IMR-90 (cell line): ENCODE measurements at regions not wholly inside any gene's neighbourhood (a gene's known extent, or its start where the extent isn't known, plus 50 kb on each side); places are given as distances from the start of the nearest gene placed in this dataset.

Experiments used
- ATAC-seq: fragments of 200-7000 bp; cut with Tn5 transposase; 2 replicates; pipeline ENCODE4 v1.9.1; 2020; ENCODE audit warnings: low read depth, mild to moderate bottlenecking, moderate library complexity
- BruUV-seq: library from RNA; stranded (reverse); fragments of 400-500 nt; replicated peaks from 2 replicates; lab custom pipeline; 2021; lab: Mats Ljungman, UMichigan
- CTCF ChIA-PET: fragments of 300-600 bp; formaldehyde crosslinking; extraction: SDS; loops from one replicate; lab custom pipeline; 2021; ENCODE audit warnings: antibody characterized with exemption; lab: Yijun Ruan, JAX
- POLR2A ChIA-PET: fragments of 300-600 bp; sonication (Branson Sonifier 250); formaldehyde crosslinking; loops from one replicate; lab custom pipeline; 2022; ENCODE audit warnings: antibody characterized with exemption; ENCODE audit not compliant: unreplicated experiment; lab: Charles Lee
- DNase-seq: peaks from one replicate; pipeline ENCODE4 v3.0.0; 2013
- H2AFZ ChIP-seq: replicated peaks from 2 replicates; pipeline ENCODE3; 2013; ENCODE audit warnings: low read length, mild to moderate bottlenecking; ENCODE audit not compliant: poor library complexity
- H2AK5ac ChIP-seq: 2 replicates; pipeline ENCODE4 v1.6.1; 2013; ENCODE audit warnings: low read depth, low read length, inconsistent platforms
- H2AK9ac ChIP-seq: replicated peaks from 2 replicates; pipeline ENCODE3; 2013; ENCODE audit warnings: mild to moderate bottlenecking, low read depth, low read length, moderate library complexity; ENCODE audit not compliant: poor library complexity
- H2BK120ac ChIP-seq: 2 replicates; pipeline ENCODE4 v1.6.1; 2013; ENCODE audit warnings: low read depth, low read length, inconsistent platforms
- H2BK15ac ChIP-seq: 3 replicates; pipeline ENCODE4 v1.6.1; 2013; ENCODE audit warnings: low read depth, low read length, inconsistent platforms
- H2BK20ac ChIP-seq: 2 replicates; pipeline ENCODE4 v1.6.1; 2013; ENCODE audit warnings: low read depth, mild to moderate bottlenecking, inconsistent platforms, low read length, moderate library complexity
- H2BK5ac ChIP-seq: 2 replicates; pipeline ENCODE4 v1.6.1; 2013; ENCODE audit warnings: mild to moderate bottlenecking, low read depth, low read length, inconsistent platforms; ENCODE audit not compliant: poor library complexity, severe bottlenecking
- H3K14ac ChIP-seq: replicated peaks from 2 replicates; pipeline ENCODE4 v1.6.1; 2013; ENCODE audit warnings: low read depth, low read length, inconsistent platforms
- H3K18ac ChIP-seq: 2 replicates; pipeline ENCODE4 v1.6.1; 2013; ENCODE audit warnings: low read depth, low read length, control low read depth
- H3K23ac ChIP-seq: 2 replicates; pipeline ENCODE4 v1.6.1; 2013; ENCODE audit warnings: low read depth, low read length, inconsistent platforms
- H3K27ac ChIP-seq: 2 replicates; pipeline ENCODE4 v1.5.1; 2013; ENCODE audit warnings: mild to moderate bottlenecking, control low read depth, low read length; ENCODE audit not compliant: insufficient read depth
- H3K27me3 ChIP-seq: 2 replicates; pipeline ENCODE4 v1.6.1; 2013; ENCODE audit warnings: low read length; ENCODE audit not compliant: control insufficient read depth, insufficient read depth
- H3K36me3 ChIP-seq: 2 replicates; pipeline ENCODE4 v1.6.1; 2013; ENCODE audit warnings: low read length, mixed read lengths; ENCODE audit not compliant: control insufficient read depth, insufficient read depth
- H3K4ac ChIP-seq: 2 replicates; pipeline ENCODE4 v1.6.1; 2013; ENCODE audit warnings: low read depth, low read length, inconsistent platforms
- H3K4me1 ChIP-seq: 2 replicates; pipeline ENCODE4 v1.6.1; 2013; ENCODE audit warnings: low read length, mixed read lengths; ENCODE audit not compliant: control insufficient read depth, insufficient read depth
- H3K4me2 ChIP-seq: 2 replicates; pipeline ENCODE4 v1.6.1; 2013; ENCODE audit warnings: low read depth, mild to moderate bottlenecking, control low read depth, low read length, moderate library complexity
- H3K4me3 ChIP-seq: 2 replicates; pipeline ENCODE4 v1.5.1; 2013; ENCODE audit warnings: low read depth, mild to moderate bottlenecking, control low read depth, low read length, moderate library complexity; ENCODE audit not compliant: insufficient read depth
- H3K56ac ChIP-seq: 2 replicates; pipeline ENCODE4 v1.6.1; 2013; ENCODE audit warnings: low read length, inconsistent platforms; ENCODE audit not compliant: insufficient read depth; ENCODE audit errors: extremely low read depth
- H3K79me1 ChIP-seq, 2 experiments: 2 replicates each; pipeline ENCODE4 v1.6.1; 2013; ENCODE audit warnings: low read length in 2 of 2, inconsistent platforms in 1 of 2, low read depth in 1 of 2
- H3K9ac ChIP-seq: 2 replicates; pipeline ENCODE4 v1.6.1; 2013; ENCODE audit warnings: low read depth, low read length, control low read depth
- H3K9me1 ChIP-seq: 2 replicates; pipeline ENCODE4 v1.6.1; 2013; ENCODE audit warnings: low read length, inconsistent platforms; ENCODE audit not compliant: insufficient read depth
- H3K9me3 ChIP-seq: 2 replicates; pipeline ENCODE4 v1.6.1; 2013; ENCODE audit warnings: low read length; ENCODE audit not compliant: control insufficient read depth, insufficient read depth
- H4K20me1 ChIP-seq: 2 replicates; pipeline ENCODE4 v1.6.1; 2013; ENCODE audit warnings: low read length, inconsistent platforms; ENCODE audit not compliant: insufficient read depth
- H4K5ac ChIP-seq: 2 replicates; pipeline ENCODE4 v1.6.1; 2013; ENCODE audit warnings: mild to moderate bottlenecking, low read depth, low read length, control low read depth
- H4K8ac ChIP-seq, 2 experiments: 2 replicates each; pipeline ENCODE4 v1.6.1; 2013; ENCODE audit warnings: low read depth in 2 of 2, low read length in 2 of 2, control low read depth in 1 of 2, inconsistent platforms in 1 of 2
- H4K91ac ChIP-seq: 2 replicates; pipeline ENCODE4 v1.6.1; 2013; ENCODE audit warnings: low read depth, low read length, inconsistent platforms; ENCODE audit not compliant: insufficient read depth
- CHD1 ChIP-seq: IDR thresholded peaks from 2 replicates; pipeline ENCODE4 v1.6.1; 2012; ENCODE audit warnings: low read depth, low read length, improper control_type of control experiment
- NFE2L2 ChIP-seq: fragments of 150-350 bp; IDR thresholded peaks from 2 replicates; pipeline ENCODE4 v1.6.1; 2016; ENCODE audit warnings: low read depth, mild to moderate bottlenecking, low read length
- WGBS, 2 experiments: methylation state at CpG; one replicate each; pipeline versions ENCODE4 v1.1.5 to v1.1.7; 2013; ENCODE audit warnings: missing lambda C conversion rate in 2 of 2; ENCODE audit not compliant: insufficient read length in 1 of 2; ENCODE audit errors: extremely low coverage in 2 of 2; 5-methylcytosine and 5-hydroxymethylcytosine counted together
- dilution Hi-C: fragments of 300-500 bp; cut with HindIII; formaldehyde crosslinking; loops from one replicate; pipeline ENCODE4 v1.14.3; 2018; ENCODE audit warnings: low sequenced_read_pairs; ENCODE audit not compliant: unreplicated experiment
- in situ Hi-C: fragments of 300-500 bp; cut with MboI; formaldehyde crosslinking; loops from 3 replicates; pipeline ENCODE4 v1.14.3; 2019; ENCODE audit warnings: low sequenced_read_pairs, inconsistent platforms, mixed read lengths
- intact Hi-C: fragments of 100-400 bp; cut with micrococcal nuclease; formaldehyde crosslinking; loops from 2 replicates; pipeline ENCODE4 v1.10.0; 2022

DNA sequence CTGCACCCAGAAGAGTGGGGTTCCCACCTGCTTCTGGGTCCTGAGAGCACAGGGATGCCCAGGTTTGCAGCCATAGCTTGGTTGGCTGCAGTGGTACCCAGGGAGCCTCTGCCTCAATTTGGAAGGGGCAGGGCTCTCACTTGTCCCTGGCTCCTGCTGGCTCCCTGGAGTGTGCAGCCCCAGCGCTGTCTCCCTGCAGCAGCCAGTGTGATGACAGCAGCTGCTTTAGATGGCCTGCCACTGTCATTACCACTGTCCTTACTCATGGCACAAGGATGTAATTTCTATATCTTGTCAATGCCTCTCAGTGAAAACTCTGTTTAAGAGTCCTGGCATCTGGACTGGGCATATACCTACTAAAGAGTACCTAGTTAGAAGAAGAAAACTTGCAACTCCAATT is 250.9 kb downstream of the KIF20B start:
- Histone ChIP-seq H3K23ac (no peak overlapping the region), H3K4me2 (no peak overlapping the region), H3K18ac (no peak overlapping the region), H3K9ac (no peak overlapping the region), H2AK9ac (no peak overlapping the region), H3K9me1 (no peaks in the 10 kb centered on the region), H2AK5ac (no peak overlapping the region), H3K36me3 (no peaks in the 10 kb centered on the region), H2BK5ac (no peak overlapping the region), H3K79me1 (no peaks in the 10 kb centered on the region), H3K4me3 (no peak overlapping the region), H3K9me3 (no peaks in the 10 kb centered on the region), H3K27ac (no peak overlapping the region), H3K56ac (no peak overlapping the region), H4K91ac (no peak overlapping the region), H4K5ac (no peak overlapping the region), H3K27me3 (no peaks in the 10 kb centered on the region), H2AFZ (no peak overlapping the region), H3K4me1 (no peaks in the 10 kb centered on the region), H3K4ac (no peak overlapping the region), H4K20me1 (no peaks in the 10 kb centered on the region), H2BK15ac (no peak overlapping the region), H2BK20ac (no peak overlapping the region), H4K8ac (no peak overlapping the region), H3K14ac (no peak overlapping the region), H2BK120ac (no peak overlapping the region)
- WGBS, 2 experiments: 20% methylated on average over 1 of the region's 1 CpG; no CpG with 5 or more reads in 1 of the 2 experiments
- in situ Hi-C loops (no loop called here), dilution Hi-C loops (no loop called here), intact Hi-C loops (loop anchor here (10.0 kb wide), 1 partner anchor 832 kb away; no protein-coding TSS in a partner anchor)
- ChIA-PET POLR2A (no interaction called here), CTCF (no interaction called here)
- DNase-seq: no peak
- ATAC-seq: no peak
- no TSS peak for BruUV-seq
- TF ChIP-seq NFE2L2 (no peak), CHD1 (no peak)
